WTC11 (cell line): ENCODE measurements at regions not wholly inside any gene's neighbourhood (a gene's known extent, or its start where the extent isn't known, plus 50 kb on each side); places are given as distances from the start of the nearest gene placed in this dataset.

Experiments
- CTCF ChIP-seq: fragments of 200-600 bp; IDR thresholded peaks from 2 replicates; pipeline ENCODE4 v1.8.0; 2022; ENCODE audit warnings: antibody characterized with exemption
- E2F4 ChIP-seq: sonication (generic); formaldehyde crosslinking; IDR thresholded peaks from 2 replicates; pipeline ENCODE4 v1.8.1; 2022; ENCODE audit warnings: low read depth, mild to moderate bottlenecking, moderate library complexity, missing genetic modification reagents, borderline replicate concordance
- FOXJ3 ChIP-seq: sonication (generic); formaldehyde crosslinking; IDR thresholded peaks from 2 replicates; pipeline ENCODE4 v1.9.0; 2021; ENCODE audit warnings: missing genetic modification reagents, mild to moderate bottlenecking, borderline replicate concordance
- GRHL2 ChIP-seq: fragments of 250-450 bp; sonication (Bioruptor Pico); IDR thresholded peaks from 2 replicates; pipeline ENCODE4 v1.8.0; 2022; ENCODE audit warnings: mild to moderate bottlenecking, moderate library complexity; ENCODE audit not compliant: insufficient replicate concordance, severe bottlenecking
- HMGXB4 ChIP-seq: sonication (generic); formaldehyde crosslinking; IDR thresholded peaks from 2 replicates; pipeline ENCODE4 v1.8.1; 2023; ENCODE audit warnings: mild to moderate bottlenecking, moderate library complexity, missing genetic modification reagents
- MAX ChIP-seq: sonication (generic); formaldehyde crosslinking; IDR thresholded peaks from 2 replicates; pipeline ENCODE4 v1.8.0; 2022; ENCODE audit warnings: mild to moderate bottlenecking, missing genetic modification reagents
- NFYB ChIP-seq: sonication (generic); formaldehyde crosslinking; conservative IDR thresholded peaks from 2 replicates; pipeline ENCODE4 v1.8.0; 2022; ENCODE audit warnings: low read depth, missing genetic modification reagents
- RELA ChIP-seq: sonication (generic); formaldehyde crosslinking; IDR thresholded peaks from 2 replicates; pipeline ENCODE4 v1.8.1; 2022; ENCODE audit warnings: missing genetic modification reagents, mild to moderate bottlenecking, borderline replicate concordance
- TEAD4 ChIP-seq: sonication (generic); formaldehyde crosslinking; IDR thresholded peaks from 2 replicates; pipeline ENCODE4 v1.8.0; 2022; ENCODE audit warnings: mild to moderate bottlenecking, missing genetic modification reagents
- ZBTB21 ChIP-seq: sonication (generic); formaldehyde crosslinking; IDR thresholded peaks from 2 replicates; pipeline ENCODE4 v1.8.1; 2023; ENCODE audit warnings: mild to moderate bottlenecking, missing genetic modification reagents, borderline replicate concordance

GRCh38 chr3:43884581-43884980 is 193.8 kb downstream of the ABHD5 start:
- TF ChIP-seq CTCF, result no peak
- no peak for TF ChIP-seq NFYB (CRISPR knock-in tag)
- no peak for TF ChIP-seq RELA
- no peak for TF ChIP-seq FOXJ3 (CRISPR knock-in tag)
- no peak for TF ChIP-seq GRHL2 (CRISPR knock-in tag)
- no peak for TF ChIP-seq TEAD4 (CRISPR knock-in tag)
- TF ChIP-seq HMGXB4 (CRISPR knock-in tag), result no peak
- TF ChIP-seq ZBTB21 (CRISPR knock-in tag), result no peak
- TF ChIP-seq E2F4 (CRISPR knock-in tag), result no peak
- no peak for TF ChIP-seq MAX
